GM23338 (cell line): ENCODE measurements at regions not wholly inside any gene's neighbourhood (a gene's known extent, or its start where the extent isn't known, plus 50 kb on each side); places are given as distances from the start of the nearest gene placed in this dataset.

Source experiments
- CREB1 ChIP-seq: fragments of 250-450 bp; sonication (Bioruptor Pico); IDR thresholded peaks from 2 replicates; pipeline ENCODE4 v1.5.0; 2020; ENCODE audit warnings: low read depth, mild to moderate bottlenecking, moderate library complexity
- ETS1 ChIP-seq: IDR thresholded peaks from 2 replicates; pipeline ENCODE4 v1.6.1; 2016; ENCODE audit warnings: antibody characterized with exemption
- EZH2 ChIP-seq: fragments of 200-600 bp; sonication (generic); IDR thresholded peaks from one replicate; pipeline ENCODE4 v1.8.0; 2017; ENCODE audit warnings: antibody characterized with exemption, mild to moderate bottlenecking, low read depth; ENCODE audit not compliant: unreplicated experiment
- EZH2phosphoT487 ChIP-seq: fragments of 200-600 bp; sonication (generic); IDR thresholded peaks from one replicate; pipeline ENCODE4 v1.8.1; 2018; ENCODE audit warnings: antibody characterized with exemption; ENCODE audit not compliant: unreplicated experiment
- JUNB ChIP-seq: IDR thresholded peaks from one replicate; pipeline ENCODE4 v1.6.1; 2016; ENCODE audit warnings: antibody characterized with exemption; ENCODE audit not compliant: unreplicated experiment
- NANOG ChIP-seq: IDR thresholded peaks from 2 replicates; pipeline ENCODE4 v1.6.1; 2016; ENCODE audit warnings: antibody characterized with exemption, borderline replicate concordance
- POLR2AphosphoS5 ChIP-seq: IDR thresholded peaks from 2 replicates; pipeline ENCODE4 v1.6.1; 2016; ENCODE audit warnings: antibody characterized with exemption, low read depth
- REST ChIP-seq: IDR thresholded peaks from one replicate; pipeline ENCODE4 v1.6.1; 2018; ENCODE audit warnings: antibody characterized with exemption; ENCODE audit not compliant: unreplicated experiment
- STAT1 ChIP-seq: IDR thresholded peaks from one replicate; pipeline ENCODE4 v1.6.1; 2016; ENCODE audit warnings: antibody characterized with exemption; ENCODE audit not compliant: unreplicated experiment
- ZNF114 ChIP-seq: fragments of 250-450 bp; sonication (Bioruptor Pico); IDR thresholded peaks from 2 replicates; pipeline ENCODE4 v1.5.0; 2020; ENCODE audit warnings: mild to moderate bottlenecking, moderate library complexity
- ZNF331 ChIP-seq: fragments of 250-450 bp; sonication (Bioruptor Pico); IDR thresholded peaks from 2 replicates; pipeline ENCODE4 v1.5.0; 2020; ENCODE audit warnings: low read depth, mild to moderate bottlenecking, moderate library complexity
- TF ChIP-seq, protein P1 (sequence below), 2 experiments: fragments of 200-600 bp in 1 of 2; sonication (generic) in 1 of 2; conservative IDR thresholded peaks; 2 replicates each; pipeline versions ENCODE4 v1.5.1 to v1.6.1; 2016 to 2017; ENCODE audit warnings: antibody characterized with exemption in 2 of 2, low read depth in 2 of 2, mild to moderate bottlenecking in 2 of 2, moderate library complexity in 1 of 2
- TF ChIP-seq, protein P2 (sequence below): fragments of 250-450 bp; sonication (Bioruptor Pico); IDR thresholded peaks from 2 replicates; pipeline ENCODE4 v1.5.0; 2020; ENCODE audit warnings: mild to moderate bottlenecking, moderate library complexity

DNA sequence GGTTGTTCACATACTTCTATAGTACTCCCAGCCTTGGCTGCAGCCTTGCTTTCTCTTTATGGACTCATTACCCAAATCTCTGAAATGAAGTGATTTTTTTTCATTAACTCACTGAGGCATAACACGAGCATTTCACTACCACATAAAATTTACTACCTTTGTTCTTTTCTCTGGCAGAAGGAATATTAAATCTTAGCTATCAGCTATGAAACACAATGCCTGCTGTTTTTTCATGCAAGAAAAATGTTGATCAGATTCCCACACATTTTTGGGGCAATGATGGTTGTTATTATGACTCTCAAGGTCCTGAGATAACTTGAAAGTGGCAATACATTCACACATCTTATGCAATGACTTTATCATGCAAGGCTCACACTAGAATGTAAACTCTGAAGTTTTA is 225.3 kb upstream of the ATP2B1 start:
- TF ChIP-seq EZH2 (no peak), POLR2AphosphoS5 (no peak), REST (no peak), NANOG (no peak), STAT1 (no peak), EZH2phosphoT487 (no peak), ZNF114 (CRISPR knock-in tag) (no peak), JUNB (no peak), CREB1 (CRISPR knock-in tag) (no peak), ETS1 (no peak), ZNF331 (CRISPR knock-in tag) (no peak)
- TF ChIP-seq, protein P1, sequence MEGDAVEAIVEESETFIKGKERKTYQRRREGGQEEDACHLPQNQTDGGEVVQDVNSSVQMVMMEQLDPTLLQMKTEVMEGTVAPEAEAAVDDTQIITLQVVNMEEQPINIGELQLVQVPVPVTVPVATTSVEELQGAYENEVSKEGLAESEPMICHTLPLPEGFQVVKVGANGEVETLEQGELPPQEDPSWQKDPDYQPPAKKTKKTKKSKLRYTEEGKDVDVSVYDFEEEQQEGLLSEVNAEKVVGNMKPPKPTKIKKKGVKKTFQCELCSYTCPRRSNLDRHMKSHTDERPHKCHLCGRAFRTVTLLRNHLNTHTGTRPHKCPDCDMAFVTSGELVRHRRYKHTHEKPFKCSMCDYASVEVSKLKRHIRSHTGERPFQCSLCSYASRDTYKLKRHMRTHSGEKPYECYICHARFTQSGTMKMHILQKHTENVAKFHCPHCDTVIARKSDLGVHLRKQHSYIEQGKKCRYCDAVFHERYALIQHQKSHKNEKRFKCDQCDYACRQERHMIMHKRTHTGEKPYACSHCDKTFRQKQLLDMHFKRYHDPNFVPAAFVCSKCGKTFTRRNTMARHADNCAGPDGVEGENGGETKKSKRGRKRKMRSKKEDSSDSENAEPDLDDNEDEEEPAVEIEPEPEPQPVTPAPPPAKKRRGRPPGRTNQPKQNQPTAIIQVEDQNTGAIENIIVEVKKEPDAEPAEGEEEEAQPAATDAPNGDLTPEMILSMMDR (conservative IDR thresholded peaks at IDR 0.05; ENCODE audit: low read depth in 2 of 2): no peak
- TF ChIP-seq, protein P2, sequence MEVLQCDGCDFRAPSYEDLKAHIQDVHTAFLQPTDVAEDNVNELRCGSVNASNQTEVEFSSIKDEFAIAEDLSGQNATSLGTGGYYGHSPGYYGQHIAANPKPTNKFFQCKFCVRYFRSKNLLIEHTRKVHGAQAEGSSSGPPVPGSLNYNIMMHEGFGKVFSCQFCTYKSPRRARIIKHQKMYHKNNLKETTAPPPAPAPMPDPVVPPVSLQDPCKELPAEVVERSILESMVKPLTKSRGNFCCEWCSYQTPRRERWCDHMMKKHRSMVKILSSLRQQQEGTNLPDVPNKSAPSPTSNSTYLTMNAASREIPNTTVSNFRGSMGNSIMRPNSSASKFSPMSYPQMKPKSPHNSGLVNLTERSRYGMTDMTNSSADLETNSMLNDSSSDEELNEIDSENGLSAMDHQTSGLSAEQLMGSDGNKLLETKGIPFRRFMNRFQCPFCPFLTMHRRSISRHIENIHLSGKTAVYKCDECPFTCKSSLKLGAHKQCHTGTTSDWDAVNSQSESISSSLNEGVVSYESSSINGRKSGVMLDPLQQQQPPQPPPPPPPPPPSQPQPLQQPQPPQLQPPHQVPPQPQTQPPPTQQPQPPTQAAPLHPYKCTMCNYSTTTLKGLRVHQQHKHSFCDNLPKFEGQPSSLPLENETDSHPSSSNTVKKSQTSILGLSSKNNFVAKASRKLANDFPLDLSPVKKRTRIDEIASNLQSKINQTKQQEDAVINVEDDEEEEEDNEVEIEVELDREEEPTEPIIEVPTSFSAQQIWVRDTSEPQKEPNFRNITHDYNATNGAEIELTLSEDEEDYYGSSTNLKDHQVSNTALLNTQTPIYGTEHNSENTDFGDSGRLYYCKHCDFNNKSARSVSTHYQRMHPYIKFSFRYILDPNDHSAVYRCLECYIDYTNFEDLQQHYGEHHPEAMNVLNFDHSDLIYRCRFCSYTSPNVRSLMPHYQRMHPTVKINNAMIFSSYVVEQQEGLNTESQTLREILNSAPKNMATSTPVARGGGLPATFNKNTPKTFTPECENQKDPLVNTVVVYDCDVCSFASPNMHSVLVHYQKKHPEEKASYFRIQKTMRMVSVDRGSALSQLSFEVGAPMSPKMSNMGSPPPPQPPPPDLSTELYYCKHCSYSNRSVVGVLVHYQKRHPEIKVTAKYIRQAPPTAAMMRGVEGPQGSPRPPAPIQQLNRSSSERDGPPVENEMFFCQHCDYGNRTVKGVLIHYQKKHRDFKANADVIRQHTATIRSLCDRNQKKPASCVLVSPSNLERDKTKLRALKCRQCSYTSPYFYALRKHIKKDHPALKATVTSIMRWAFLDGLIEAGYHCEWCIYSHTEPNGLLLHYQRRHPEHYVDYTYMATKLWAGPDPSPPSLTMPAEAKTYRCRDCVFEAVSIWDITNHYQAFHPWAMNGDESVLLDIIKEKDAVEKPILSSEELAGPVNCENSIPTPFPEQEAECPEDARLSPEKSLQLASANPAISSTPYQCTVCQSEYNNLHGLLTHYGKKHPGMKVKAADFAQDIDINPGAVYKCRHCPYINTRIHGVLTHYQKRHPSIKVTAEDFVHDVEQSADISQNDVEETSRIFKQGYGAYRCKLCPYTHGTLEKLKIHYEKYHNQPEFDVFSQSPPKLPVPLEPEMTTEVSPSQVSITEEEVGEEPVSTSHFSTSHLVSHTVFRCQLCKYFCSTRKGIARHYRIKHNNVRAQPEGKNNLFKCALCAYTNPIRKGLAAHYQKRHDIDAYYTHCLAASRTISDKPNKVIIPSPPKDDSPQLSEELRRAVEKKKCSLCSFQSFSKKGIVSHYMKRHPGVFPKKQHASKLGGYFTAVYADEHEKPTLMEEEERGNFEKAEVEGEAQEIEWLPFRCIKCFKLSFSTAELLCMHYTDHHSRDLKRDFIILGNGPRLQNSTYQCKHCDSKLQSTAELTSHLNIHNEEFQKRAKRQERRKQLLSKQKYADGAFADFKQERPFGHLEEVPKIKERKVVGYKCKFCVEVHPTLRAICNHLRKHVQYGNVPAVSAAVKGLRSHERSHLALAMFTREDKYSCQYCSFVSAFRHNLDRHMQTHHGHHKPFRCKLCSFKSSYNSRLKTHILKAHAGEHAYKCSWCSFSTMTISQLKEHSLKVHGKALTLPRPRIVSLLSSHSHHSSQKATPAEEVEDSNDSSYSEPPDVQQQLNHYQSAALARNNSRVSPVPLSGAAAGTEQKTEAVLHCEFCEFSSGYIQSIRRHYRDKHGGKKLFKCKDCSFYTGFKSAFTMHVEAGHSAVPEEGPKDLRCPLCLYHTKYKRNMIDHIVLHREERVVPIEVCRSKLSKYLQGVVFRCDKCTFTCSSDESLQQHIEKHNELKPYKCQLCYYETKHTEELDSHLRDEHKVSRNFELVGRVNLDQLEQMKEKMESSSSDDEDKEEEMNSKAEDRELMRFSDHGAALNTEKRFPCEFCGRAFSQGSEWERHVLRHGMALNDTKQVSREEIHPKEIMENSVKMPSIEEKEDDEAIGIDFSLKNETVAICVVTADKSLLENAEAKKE (CRISPR knock-in tag): no peak
